ENCODE measurements at regions not wholly inside any gene's neighbourhood (a gene's known extent, or its start where the extent isn't known, plus 50 kb on each side); places are given as distances from the start of the nearest gene placed in this dataset.

DNA sequence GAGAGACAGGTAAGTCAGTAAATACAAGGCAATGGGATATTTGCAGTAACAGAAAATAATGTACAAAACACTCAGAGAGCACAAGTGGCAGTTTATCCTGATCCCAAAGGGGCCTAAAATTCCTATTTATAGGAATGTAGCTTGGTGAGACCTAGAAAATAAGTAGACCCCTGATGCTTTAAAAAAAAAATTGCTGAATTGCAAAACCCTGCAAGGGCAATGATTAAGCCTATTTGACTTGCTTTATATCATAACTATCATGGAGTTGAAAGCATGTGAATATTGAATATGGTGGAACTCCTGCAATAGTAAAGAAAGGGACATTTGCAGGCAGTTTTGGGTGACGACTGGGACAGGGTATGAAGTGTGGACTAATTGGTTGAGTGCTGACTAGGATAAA, 101.9 kb upstream of the C1orf21 start:
- TF ChIP-seq, protein P1, sequence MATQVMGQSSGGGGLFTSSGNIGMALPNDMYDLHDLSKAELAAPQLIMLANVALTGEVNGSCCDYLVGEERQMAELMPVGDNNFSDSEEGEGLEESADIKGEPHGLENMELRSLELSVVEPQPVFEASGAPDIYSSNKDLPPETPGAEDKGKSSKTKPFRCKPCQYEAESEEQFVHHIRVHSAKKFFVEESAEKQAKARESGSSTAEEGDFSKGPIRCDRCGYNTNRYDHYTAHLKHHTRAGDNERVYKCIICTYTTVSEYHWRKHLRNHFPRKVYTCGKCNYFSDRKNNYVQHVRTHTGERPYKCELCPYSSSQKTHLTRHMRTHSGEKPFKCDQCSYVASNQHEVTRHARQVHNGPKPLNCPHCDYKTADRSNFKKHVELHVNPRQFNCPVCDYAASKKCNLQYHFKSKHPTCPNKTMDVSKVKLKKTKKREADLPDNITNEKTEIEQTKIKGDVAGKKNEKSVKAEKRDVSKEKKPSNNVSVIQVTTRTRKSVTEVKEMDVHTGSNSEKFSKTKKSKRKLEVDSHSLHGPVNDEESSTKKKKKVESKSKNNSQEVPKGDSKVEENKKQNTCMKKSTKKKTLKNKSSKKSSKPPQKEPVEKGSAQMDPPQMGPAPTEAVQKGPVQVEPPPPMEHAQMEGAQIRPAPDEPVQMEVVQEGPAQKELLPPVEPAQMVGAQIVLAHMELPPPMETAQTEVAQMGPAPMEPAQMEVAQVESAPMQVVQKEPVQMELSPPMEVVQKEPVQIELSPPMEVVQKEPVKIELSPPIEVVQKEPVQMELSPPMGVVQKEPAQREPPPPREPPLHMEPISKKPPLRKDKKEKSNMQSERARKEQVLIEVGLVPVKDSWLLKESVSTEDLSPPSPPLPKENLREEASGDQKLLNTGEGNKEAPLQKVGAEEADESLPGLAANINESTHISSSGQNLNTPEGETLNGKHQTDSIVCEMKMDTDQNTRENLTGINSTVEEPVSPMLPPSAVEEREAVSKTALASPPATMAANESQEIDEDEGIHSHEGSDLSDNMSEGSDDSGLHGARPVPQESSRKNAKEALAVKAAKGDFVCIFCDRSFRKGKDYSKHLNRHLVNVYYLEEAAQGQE (tag by site-specific recombination; IDR thresholded peaks at IDR 0.05), result no peak
- no peak for TF ChIP-seq ZNF837 (tag by site-specific recombination; IDR thresholded peaks at IDR 0.05)
- TF ChIP-seq TCF7L2 (IDR thresholded peaks at IDR 0.05; ENCODE audit: borderline replicate concordance, low read depth, low read length), result no peak
- TF ChIP-seq, protein P2, sequence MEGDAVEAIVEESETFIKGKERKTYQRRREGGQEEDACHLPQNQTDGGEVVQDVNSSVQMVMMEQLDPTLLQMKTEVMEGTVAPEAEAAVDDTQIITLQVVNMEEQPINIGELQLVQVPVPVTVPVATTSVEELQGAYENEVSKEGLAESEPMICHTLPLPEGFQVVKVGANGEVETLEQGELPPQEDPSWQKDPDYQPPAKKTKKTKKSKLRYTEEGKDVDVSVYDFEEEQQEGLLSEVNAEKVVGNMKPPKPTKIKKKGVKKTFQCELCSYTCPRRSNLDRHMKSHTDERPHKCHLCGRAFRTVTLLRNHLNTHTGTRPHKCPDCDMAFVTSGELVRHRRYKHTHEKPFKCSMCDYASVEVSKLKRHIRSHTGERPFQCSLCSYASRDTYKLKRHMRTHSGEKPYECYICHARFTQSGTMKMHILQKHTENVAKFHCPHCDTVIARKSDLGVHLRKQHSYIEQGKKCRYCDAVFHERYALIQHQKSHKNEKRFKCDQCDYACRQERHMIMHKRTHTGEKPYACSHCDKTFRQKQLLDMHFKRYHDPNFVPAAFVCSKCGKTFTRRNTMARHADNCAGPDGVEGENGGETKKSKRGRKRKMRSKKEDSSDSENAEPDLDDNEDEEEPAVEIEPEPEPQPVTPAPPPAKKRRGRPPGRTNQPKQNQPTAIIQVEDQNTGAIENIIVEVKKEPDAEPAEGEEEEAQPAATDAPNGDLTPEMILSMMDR (tag by site-specific recombination; IDR thresholded peaks at IDR 0.05), result no peak
- TF ChIP-seq, protein P3, sequence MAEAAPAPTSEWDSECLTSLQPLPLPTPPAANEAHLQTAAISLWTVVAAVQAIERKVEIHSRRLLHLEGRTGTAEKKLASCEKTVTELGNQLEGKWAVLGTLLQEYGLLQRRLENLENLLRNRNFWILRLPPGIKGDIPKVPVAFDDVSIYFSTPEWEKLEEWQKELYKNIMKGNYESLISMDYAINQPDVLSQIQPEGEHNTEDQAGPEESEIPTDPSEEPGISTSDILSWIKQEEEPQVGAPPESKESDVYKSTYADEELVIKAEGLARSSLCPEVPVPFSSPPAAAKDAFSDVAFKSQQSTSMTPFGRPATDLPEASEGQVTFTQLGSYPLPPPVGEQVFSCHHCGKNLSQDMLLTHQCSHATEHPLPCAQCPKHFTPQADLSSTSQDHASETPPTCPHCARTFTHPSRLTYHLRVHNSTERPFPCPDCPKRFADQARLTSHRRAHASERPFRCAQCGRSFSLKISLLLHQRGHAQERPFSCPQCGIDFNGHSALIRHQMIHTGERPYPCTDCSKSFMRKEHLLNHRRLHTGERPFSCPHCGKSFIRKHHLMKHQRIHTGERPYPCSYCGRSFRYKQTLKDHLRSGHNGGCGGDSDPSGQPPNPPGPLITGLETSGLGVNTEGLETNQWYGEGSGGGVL (tag by site-specific recombination; IDR thresholded peaks at IDR 0.05), result no peak
- no peak for TF ChIP-seq ZNF138 (tag by site-specific recombination; IDR thresholded peaks at IDR 0.05; ENCODE audit: borderline replicate concordance)
- no peak for TF ChIP-seq SP3 (tag by site-specific recombination; IDR thresholded peaks at IDR 0.05)
- TF ChIP-seq ZNF175 (tag by site-specific recombination; IDR thresholded peaks at IDR 0.05), result no peak
- TF ChIP-seq ZNF16 (tag by site-specific recombination; IDR thresholded peaks at IDR 0.05; ENCODE audit: low read depth), result no peak
- TF ChIP-seq ZNF670 (tag by site-specific recombination; IDR thresholded peaks at IDR 0.05; ENCODE audit: low read depth), result no peak
- TF ChIP-seq ZNF391 (tag by site-specific recombination; IDR thresholded peaks at IDR 0.05; ENCODE audit: borderline replicate concordance, low read depth), result no peak
- TF ChIP-seq ZBTB7A (tag by site-specific recombination; IDR thresholded peaks at IDR 0.05; ENCODE audit: low read depth), result no peak
